ENCODE measurements at regions not wholly inside any gene's neighbourhood (a gene's known extent, or its start where the extent isn't known, plus 50 kb on each side); places are given as distances from the start of the nearest gene placed in this dataset.

DNA sequence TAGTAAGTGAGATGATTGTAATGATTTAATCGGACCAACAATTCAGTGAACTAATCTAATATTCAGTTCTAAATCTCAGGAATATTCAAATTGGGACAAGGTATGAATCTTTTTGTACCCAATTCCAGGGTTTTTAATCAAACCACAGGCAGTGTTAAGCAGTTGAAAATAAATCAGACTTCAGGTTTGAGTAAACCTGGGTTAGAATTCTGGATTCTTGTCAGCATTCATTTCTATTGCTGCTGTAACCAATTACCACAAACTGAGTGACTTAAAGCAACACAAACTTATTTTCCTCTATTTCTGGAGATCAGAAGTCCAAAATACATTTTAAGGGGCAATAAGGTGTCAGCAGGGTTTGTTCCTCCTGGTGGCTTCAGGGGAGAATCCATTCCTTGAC is 208.4 kb upstream of the ZPLD1 start:
- TF ChIP-seq POLR2A (IDR thresholded peaks at IDR 0.05) = no peak
- no peak for TF ChIP-seq CTCF (IDR thresholded peaks at IDR 0.05)
